ENCODE measurements at regions not wholly inside any gene's neighbourhood (a gene's known extent, or its start where the extent isn't known, plus 50 kb on each side); places are given as distances from the start of the nearest gene placed in this dataset.
A peak's percentile ranks its signal among the peaks of the same experiment; 100 is the strongest.

- no peaks in the 10 kb centered on the region for H3K36me3 ChIP-seq
- no peak overlapping the region for H3K4me3 ChIP-seq
- peaks cover 0 to 10% (median 0%) of the 10 kb centered on the region in 4 donors for H3K4me1 ChIP-seq
- no peak overlapping the region for H3K27ac ChIP-seq
- DNase-seq: no peak
- H3K9me3 ChIP-seq: peaks cover 0 to 13% (median 5%) of the 10 kb centered on the region in 4 donors
- no peaks in the 10 kb centered on the region for H3K27me3 ChIP-seq
- intact Hi-C loops (cut with DNase I; ENCODE audit: low total_unique reads): no loop called here
- TF ChIP-seq CTCF (IDR thresholded peaks at IDR 0.05) (no peak), POLR2A (IDR thresholded peaks at IDR 0.05) (no peak), POLR2AphosphoS5 (IDR thresholded peaks at IDR 0.05) (no peak), EP300 (IDR thresholded peaks at IDR 0.05) (no peak)
- 77 to 87% (median 78%) methylated on average over 1 to 2 of the region's 2 CpGs for WGBS, 5 donors
Observed at GRCh38 chr18:27428120-27428519, 243.0 kb upstream of the CHST9 start.

DNA sequence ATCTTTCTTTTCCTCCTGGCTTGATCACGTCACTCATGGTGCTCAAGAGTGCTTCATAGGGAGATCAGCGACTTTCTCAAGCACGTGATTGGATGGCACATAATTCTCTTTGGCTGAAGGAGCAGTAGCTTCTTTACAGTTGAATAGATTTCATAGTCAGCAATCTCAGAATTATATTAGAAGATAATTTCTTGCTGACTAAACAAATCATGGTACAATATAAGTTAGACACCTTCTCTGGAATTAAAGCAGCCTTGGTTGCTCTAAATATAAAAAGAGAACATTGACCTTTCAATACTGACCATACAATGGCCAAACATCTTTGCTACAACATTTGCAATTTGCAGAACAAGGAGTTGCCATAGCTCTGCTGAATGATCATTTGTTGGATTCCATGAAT lies 238.5 kb upstream of the CHST9 start:
- Histone ChIP-seq H3K4me1 (peaks cover 0 to 10% (median 0%) of the 10 kb centered on the region in 4 donors), H3K4me3 (no peak overlapping the region), H3K27me3 (no peaks in the 10 kb centered on the region), H3K36me3 (no peaks in the 10 kb centered on the region), H3K27ac (no peak overlapping the region), H3K9me3 (no peaks in the 10 kb centered on the region)
- intact Hi-C loops (cut with DNase I; ENCODE audit: low total_unique reads): no loop called here
- TF ChIP-seq CTCF (IDR thresholded peaks at IDR 0.05): no peak
- no peak for TF ChIP-seq POLR2A (IDR thresholded peaks at IDR 0.05)
- TF ChIP-seq EP300 (IDR thresholded peaks at IDR 0.05): no peak
- TF ChIP-seq POLR2AphosphoS5 (IDR thresholded peaks at IDR 0.05): no peak
- no peak for DNase-seq
- 86 to 94% (median 91%) methylated on average over 3 of the region's 3 CpGs for WGBS, 5 donors

GRCh38 chr18:27419646-27420045 lies 234.5 kb upstream of the CHST9 start:
- no peak overlapping the region for H3K27ac ChIP-seq
- 68 to 86% (median 73%) methylated on average over 2 of the region's 2 CpGs for WGBS, 5 donors
- intact Hi-C loops (cut with DNase I; ENCODE audit: low total_unique reads): no loop called here
- H3K36me3 ChIP-seq: no peaks in the 10 kb centered on the region
- H3K4me1 ChIP-seq: peaks cover 0 to under 1% (median 0%) of the 10 kb centered on the region in 4 donors
- no peak for DNase-seq
- no peak for TF ChIP-seq POLR2A (IDR thresholded peaks at IDR 0.05)
- TF ChIP-seq CTCF (IDR thresholded peaks at IDR 0.05): no peak
- no peak overlapping the region for H3K4me3 ChIP-seq
- H3K9me3 ChIP-seq: no peaks in the 10 kb centered on the region
- H3K27me3 ChIP-seq: no peaks in the 10 kb centered on the region

GRCh38 chr18:27415495-27415894 lies 230.4 kb upstream of the CHST9 start:
- H3K9me3 ChIP-seq: no peaks in the 10 kb centered on the region
- intact Hi-C loops (cut with DNase I; ENCODE audit: low total_unique reads): no loop called here
- 20 to 58% (median 35%) methylated on average over 4 of the region's 4 CpGs for WGBS, 5 donors
- H3K27ac ChIP-seq: no peak overlapping the region
- H3K4me1 ChIP-seq: peaks cover 0 to 11% (median 0%) of the 10 kb centered on the region in 4 donors
- no peak overlapping the region for H3K4me3 ChIP-seq
- TF ChIP-seq CTCF (IDR thresholded peaks at IDR 0.05): no peak
- TF ChIP-seq EP300 (IDR thresholded peaks at IDR 0.05): no peak
- TF ChIP-seq POLR2AphosphoS5 (IDR thresholded peaks at IDR 0.05): no peak
- no peak for TF ChIP-seq POLR2A (IDR thresholded peaks at IDR 0.05)
- no peaks in the 10 kb centered on the region for H3K36me3 ChIP-seq
- H3K27me3 ChIP-seq: no peaks in the 10 kb centered on the region
- peak in 1 of 2 donors; percentile 26 for DNase-seq
